Left cardiac atrium (tissue), 4 donors: ENCODE measurements at regions not wholly inside any gene's neighbourhood (a gene's known extent, or its start where the extent isn't known, plus 50 kb on each side); places are given as distances from the start of the nearest gene placed in this dataset.

Experiments used
- ATAC-seq, 2 donors: fragments of 200-7000 bp; cut with Tn5 transposase; one replicate each; pipeline ENCODE4 v1.9.1; 2020; ENCODE audit warnings: mild to moderate bottlenecking in 2 of 2, moderate library complexity in 2 of 2
- DNase-seq: peaks from one replicate; pipeline ENCODE4 v3.0.0-alpha.2; 2020
- intact Hi-C, 2 donors: fragments of 100-400 bp; cut with DNase I; formaldehyde crosslinking; loops; one replicate each; pipeline versions ENCODE4 v1.14.1 to v1.15.1; 2022 to 2023
- donor health status: DM: no; HTN: yes; CAD: no.
- donor health status: DM: no; HTN: yes; CAD: no; lungs with severe emphysema.
- donor health status: DM: yes; HTN: yes; CAD: no.
- donor health status: Dilated cardiomyopathy.

- no peak for ATAC-seq
- intact Hi-C loops = no loop called here
Observed at GRCh38 chr1:208835781-208836180, 591.6 kb upstream of the PLXNA2 start.

GRCh38 chr1:208837242-208837641 is 593.1 kb upstream of the PLXNA2 start:
- intact Hi-C loops = no loop called here
- ATAC-seq (no peak), DNase-seq (no peak)

More at GRCh38 chr1:208835781-208836180, 591.6 kb upstream of the PLXNA2 start:
- DNase-seq = no peak

GRCh38 chr1:208841436-208841835 is 597.3 kb upstream of the PLXNA2 start:
- no peak for DNase-seq
- intact Hi-C loops = no loop called here
- no peak for ATAC-seq

- no peak for ATAC-seq
- intact Hi-C loops = no loop called here
- no peak for DNase-seq
Observed at GRCh38 chr1:208842451-208842850, 598.3 kb upstream of the PLXNA2 start.

GRCh38 chr1:208844158-208844557 is 600.0 kb upstream of the PLXNA2 start:
- intact Hi-C loops = no loop called here
- DNase-seq (no peak), ATAC-seq (no peak)

- ATAC-seq (no peak), DNase-seq (no peak)
- intact Hi-C loops = no loop called here
Observed at GRCh38 chr1:208848854-208849253, 604.7 kb upstream of the PLXNA2 start.

GRCh38 chr1:208850442-208850841 is 606.3 kb upstream of the PLXNA2 start:
- intact Hi-C loops = no loop called here
- DNase-seq (no peak), ATAC-seq (no peak)

GRCh38 chr1:208851366-208851765 is 607.2 kb upstream of the PLXNA2 start:
- no peak for DNase-seq
- ATAC-seq = no peak
- intact Hi-C loops = no loop called here

GRCh38 chr1:208852911-208853310 is 608.7 kb upstream of the PLXNA2 start:
- no peak for ATAC-seq
- intact Hi-C loops = no loop called here
- no peak for DNase-seq

- intact Hi-C loops = no loop called here
- ATAC-seq (no peak), DNase-seq (no peak)
Observed at GRCh38 chr1:208855403-208855802, 611.2 kb upstream of the PLXNA2 start.

- ATAC-seq = no peak
- intact Hi-C loops = no loop called here
- no peak for DNase-seq
Observed at GRCh38 chr1:208857465-208857864, 613.3 kb upstream of the PLXNA2 start.

- DNase-seq = no peak
- no peak for ATAC-seq
- intact Hi-C loops = no loop called here
Observed at GRCh38 chr1:208858738-208859137, 614.6 kb upstream of the PLXNA2 start.

- no peak for DNase-seq
- intact Hi-C loops = no loop called here
- no peak for ATAC-seq
Observed at GRCh38 chr1:208864366-208864965, 620.3 kb upstream of the PLXNA2 start.

GRCh38 chr1:208866386-208866955 is 622.3 kb upstream of the PLXNA2 start:
- no peak for DNase-seq
- intact Hi-C loops = no loop called here
- no peak for ATAC-seq

GRCh38 chr1:208868554-208868953 is 624.4 kb upstream of the PLXNA2 start:
- no peak for ATAC-seq
- intact Hi-C loops = no loop called here

GRCh38 chr1:208874915-208875314 is 630.7 kb upstream of the PLXNA2 start:
- ATAC-seq (no peak), DNase-seq (no peak)
- intact Hi-C loops = no loop called here

More at GRCh38 chr1:208868554-208868953, 624.4 kb upstream of the PLXNA2 start:
- DNase-seq = no peak

GRCh38 chr1:208879022-208879421 is 634.8 kb upstream of the PLXNA2 start:
- intact Hi-C loops = no loop called here
- ATAC-seq = no peak
- DNase-seq = no peak

- ATAC-seq (peak in 1 of 2 donors; percentile 66), DNase-seq (no peak)
- intact Hi-C loops = no loop called here
Observed at GRCh38 chr1:208880433-208881100, 636.4 kb upstream of the PLXNA2 start.

GRCh38 chr1:208885060-208885459 is 640.9 kb upstream of the PLXNA2 start:
- DNase-seq (no peak), ATAC-seq (no peak)
- intact Hi-C loops = no loop called here

GRCh38 chr1:208885650-208886049 is 641.5 kb upstream of the PLXNA2 start:
- ATAC-seq = no peak
- DNase-seq = no peak
- intact Hi-C loops = no loop called here

- ATAC-seq (no peak), DNase-seq (no peak)
- intact Hi-C loops = no loop called here
Observed at GRCh38 chr1:208888376-208888775, 644.2 kb upstream of the PLXNA2 start.
